ENCODE measurements at regions not wholly inside any gene's neighbourhood (a gene's known extent, or its start where the extent isn't known, plus 50 kb on each side); places are given as distances from the start of the nearest gene placed in this dataset.

GRCh38 chr15:47599806-47600205, 117.5 kb upstream of the SEMA6D start:
- Histone ChIP-seq H3K23ac (ENCODE audit: low read length in 2 of 2) (no peak overlapping the region), H3K36me3 (ENCODE audit: control insufficient read depth in 1 of 2, insufficient read depth in 2 of 2, low read depth in 1 of 2, low read length in 2 of 2) (no peaks in the 10 kb centered on the region), H3K27ac (ENCODE audit: low read length, poor library complexity, severe bottlenecking) (no peak overlapping the region), H3K27me3 (ENCODE audit: control insufficient read depth in 1 of 2, insufficient read depth in 1 of 2, low read length in 2 of 2) (no peaks in the 10 kb centered on the region), H2BK5ac (ENCODE audit: low read depth, low read length, poor library complexity, severe bottlenecking) (no peak overlapping the region), H3K4me3 (ENCODE audit: insufficient read depth in 1 of 2, low read depth in 1 of 2, low read length in 2 of 2) (no peak overlapping the region), H2AFZ (ENCODE audit: low read depth, low read length) (no peak overlapping the region), H3K9ac (ENCODE audit: low read length) (no peak overlapping the region), H3K9me3 (ENCODE audit: control insufficient read depth, low read length) (peaks cover 6% of the 10 kb centered on the region), H2BK15ac (ENCODE audit: low read depth, poor library complexity, severe bottlenecking) (no peak overlapping the region), H2AK5ac (ENCODE audit: low read length, severe bottlenecking) (no peak overlapping the region), H2BK12ac (ENCODE audit: low read length in 2 of 2) (no peak overlapping the region), H4K8ac (ENCODE audit: low read length) (no peak overlapping the region), H3K4ac (ENCODE audit: low read depth in 1 of 2, low read length in 2 of 2) (no peak overlapping the region), H3K4me1 (ENCODE audit: control insufficient read depth, insufficient read depth, low read depth, low read length) (no peaks in the 10 kb centered on the region), H3K18ac (ENCODE audit: low read depth in 1 of 2, low read length in 2 of 2) (no peak overlapping the region), H4K91ac (ENCODE audit: low read length) (no peak overlapping the region), H3K4me2 (ENCODE audit: low read length, poor library complexity, severe bottlenecking) (no peak overlapping the region), H3K14ac (ENCODE audit: low read length in 2 of 2) (no peak overlapping the region), H2BK120ac (ENCODE audit: low read depth, low read length) (no peak overlapping the region), H3K79me1 (replicated peaks; ENCODE audit: low read length, poor library complexity, severe bottlenecking) (no peaks in the 10 kb centered on the region)
- no CpG with 5 or more reads among the region's 2 CpGs for WGBS
- DNase-seq, result no peak

GRCh38 chr15:47602121-47602520, 115.2 kb upstream of the SEMA6D start:
- no CpG with 5 or more reads among the region's 1 CpG for WGBS

GRCh38 chr15:47603026-47603425, 114.3 kb upstream of the SEMA6D start:
- WGBS, result 78% methylated on average over 2 of the region's 2 CpGs

More at GRCh38 chr15:47602121-47602520, 115.2 kb upstream of the SEMA6D start:
- Histone ChIP-seq H3K79me1 (replicated peaks; ENCODE audit: low read length, poor library complexity, severe bottlenecking) (no peaks in the 10 kb centered on the region), H3K4me3 (ENCODE audit: insufficient read depth in 1 of 2, low read depth in 1 of 2, low read length in 2 of 2) (no peak overlapping the region), H2AK5ac (ENCODE audit: low read length, severe bottlenecking) (no peak overlapping the region), H3K4ac (ENCODE audit: low read depth in 1 of 2, low read length in 2 of 2) (no peak overlapping the region), H4K8ac (ENCODE audit: low read length) (no peak overlapping the region), H3K23ac (ENCODE audit: low read length in 2 of 2) (no peak overlapping the region), H2BK120ac (ENCODE audit: low read depth, low read length) (no peak overlapping the region), H4K91ac (ENCODE audit: low read length) (no peak overlapping the region), H3K4me1 (ENCODE audit: control insufficient read depth, insufficient read depth, low read depth, low read length) (no peaks in the 10 kb centered on the region), H3K4me2 (ENCODE audit: low read length, poor library complexity, severe bottlenecking) (no peak overlapping the region), H3K9me3 (ENCODE audit: control insufficient read depth, low read length) (no peaks in the 10 kb centered on the region), H3K36me3 (ENCODE audit: control insufficient read depth in 1 of 2, insufficient read depth in 2 of 2, low read depth in 1 of 2, low read length in 2 of 2) (no peaks in the 10 kb centered on the region), H2BK12ac (ENCODE audit: low read length in 2 of 2) (no peak overlapping the region), H3K27me3 (ENCODE audit: control insufficient read depth in 1 of 2, insufficient read depth in 1 of 2, low read length in 2 of 2) (no peaks in the 10 kb centered on the region), H3K27ac (ENCODE audit: low read length, poor library complexity, severe bottlenecking) (no peak overlapping the region), H3K14ac (ENCODE audit: low read length in 2 of 2) (no peak overlapping the region), H2AFZ (ENCODE audit: low read depth, low read length) (no peak overlapping the region), H3K9ac (ENCODE audit: low read length) (no peak overlapping the region), H3K18ac (ENCODE audit: low read depth in 1 of 2, low read length in 2 of 2) (no peak overlapping the region), H2BK15ac (ENCODE audit: low read depth, poor library complexity, severe bottlenecking) (no peak overlapping the region), H2BK5ac (ENCODE audit: low read depth, low read length, poor library complexity, severe bottlenecking) (no peak overlapping the region)
- no peak for DNase-seq

GRCh38 chr15:47607695-47608094, 109.6 kb upstream of the SEMA6D start:
- Histone ChIP-seq H3K4me1 (ENCODE audit: control insufficient read depth, insufficient read depth, low read depth, low read length) (no peaks in the 10 kb centered on the region), H3K9me3 (ENCODE audit: control insufficient read depth, low read length) (no peaks in the 10 kb centered on the region), H2BK12ac (ENCODE audit: low read length in 2 of 2) (no peak overlapping the region), H3K23ac (ENCODE audit: low read length in 2 of 2) (no peak overlapping the region), H3K36me3 (ENCODE audit: control insufficient read depth in 1 of 2, insufficient read depth in 2 of 2, low read depth in 1 of 2, low read length in 2 of 2) (no peaks in the 10 kb centered on the region), H3K27ac (ENCODE audit: low read length, poor library complexity, severe bottlenecking) (no peak overlapping the region), H3K4me3 (ENCODE audit: insufficient read depth in 1 of 2, low read depth in 1 of 2, low read length in 2 of 2) (no peak overlapping the region), H4K91ac (ENCODE audit: low read length) (no peak overlapping the region), H4K8ac (ENCODE audit: low read length) (no peak overlapping the region), H3K9ac (ENCODE audit: low read length) (no peak overlapping the region), H2AK5ac (ENCODE audit: low read length, severe bottlenecking) (no peak overlapping the region), H3K79me1 (replicated peaks; ENCODE audit: low read length, poor library complexity, severe bottlenecking) (no peaks in the 10 kb centered on the region), H3K14ac (ENCODE audit: low read length in 2 of 2) (no peak overlapping the region), H3K4ac (ENCODE audit: low read depth in 1 of 2, low read length in 2 of 2) (no peak overlapping the region), H3K4me2 (ENCODE audit: low read length, poor library complexity, severe bottlenecking) (no peak overlapping the region), H3K27me3 (ENCODE audit: control insufficient read depth in 1 of 2, insufficient read depth in 1 of 2, low read length in 2 of 2) (no peaks in the 10 kb centered on the region), H2AFZ (ENCODE audit: low read depth, low read length) (no peak overlapping the region), H2BK15ac (ENCODE audit: low read depth, poor library complexity, severe bottlenecking) (no peak overlapping the region), H2BK120ac (ENCODE audit: low read depth, low read length) (no peak overlapping the region), H2BK5ac (ENCODE audit: low read depth, low read length, poor library complexity, severe bottlenecking) (no peak overlapping the region), H3K18ac (ENCODE audit: low read depth in 1 of 2, low read length in 2 of 2) (no peak overlapping the region)
- no peak for DNase-seq

More at GRCh38 chr15:47603026-47603425, 114.3 kb upstream of the SEMA6D start:
- Histone ChIP-seq H2BK120ac (ENCODE audit: low read depth, low read length) (no peak overlapping the region), H3K9me3 (ENCODE audit: control insufficient read depth, low read length) (no peaks in the 10 kb centered on the region), H3K27me3 (ENCODE audit: control insufficient read depth in 1 of 2, insufficient read depth in 1 of 2, low read length in 2 of 2) (no peaks in the 10 kb centered on the region), H3K18ac (ENCODE audit: low read depth in 1 of 2, low read length in 2 of 2) (no peak overlapping the region), H3K4me1 (ENCODE audit: control insufficient read depth, insufficient read depth, low read depth, low read length) (no peaks in the 10 kb centered on the region), H3K79me1 (replicated peaks; ENCODE audit: low read length, poor library complexity, severe bottlenecking) (no peaks in the 10 kb centered on the region), H3K4me3 (ENCODE audit: insufficient read depth in 1 of 2, low read depth in 1 of 2, low read length in 2 of 2) (no peak overlapping the region), H2AFZ (ENCODE audit: low read depth, low read length) (no peak overlapping the region), H2BK15ac (ENCODE audit: low read depth, poor library complexity, severe bottlenecking) (no peak overlapping the region), H3K4ac (ENCODE audit: low read depth in 1 of 2, low read length in 2 of 2) (no peak overlapping the region), H4K8ac (ENCODE audit: low read length) (no peak overlapping the region), H3K36me3 (ENCODE audit: control insufficient read depth in 1 of 2, insufficient read depth in 2 of 2, low read depth in 1 of 2, low read length in 2 of 2) (no peaks in the 10 kb centered on the region), H2BK5ac (ENCODE audit: low read depth, low read length, poor library complexity, severe bottlenecking) (no peak overlapping the region), H3K9ac (ENCODE audit: low read length) (no peak overlapping the region), H2BK12ac (ENCODE audit: low read length in 2 of 2) (no peak overlapping the region), H3K27ac (ENCODE audit: low read length, poor library complexity, severe bottlenecking) (no peak overlapping the region), H3K14ac (ENCODE audit: low read length in 2 of 2) (no peak overlapping the region), H3K23ac (ENCODE audit: low read length in 2 of 2) (no peak overlapping the region), H4K91ac (ENCODE audit: low read length) (no peak overlapping the region), H2AK5ac (ENCODE audit: low read length, severe bottlenecking) (no peak overlapping the region), H3K4me2 (ENCODE audit: low read length, poor library complexity, severe bottlenecking) (no peak overlapping the region)
- peak; percentile 20 for DNase-seq
